ENCODE measurements at regions not wholly inside any gene's neighbourhood (a gene's known extent, or its start where the extent isn't known, plus 50 kb on each side); places are given as distances from the start of the nearest gene placed in this dataset.
"Not testable (repeated sequence)": the region's sequence is repeated elsewhere in the genome, so short reads cannot be mapped to it uniquely, and the experiment has no call there.

- no peaks in the 10 kb centered on the region for H3K27me3 ChIP-seq (replicated peaks)
- H3K27ac ChIP-seq: no peak overlapping the region
- no peak overlapping the region for H3K4me3 ChIP-seq
- H3K36me3 ChIP-seq: no peaks in the 10 kb centered on the region
- peaks cover 5% of the 10 kb centered on the region for H3K4me1 ChIP-seq (replicated peaks)
- DNase-seq (ENCODE audit: low read depth in 1 of 2, low spot score in 2 of 2): no peak
- H3K9me3 ChIP-seq (replicated peaks): peaks cover 10% of the 10 kb centered on the region
These were observed 72.3 kb upstream of the NCOA3 start for GRCh38 chr20:47429409-47429808.

DNA sequence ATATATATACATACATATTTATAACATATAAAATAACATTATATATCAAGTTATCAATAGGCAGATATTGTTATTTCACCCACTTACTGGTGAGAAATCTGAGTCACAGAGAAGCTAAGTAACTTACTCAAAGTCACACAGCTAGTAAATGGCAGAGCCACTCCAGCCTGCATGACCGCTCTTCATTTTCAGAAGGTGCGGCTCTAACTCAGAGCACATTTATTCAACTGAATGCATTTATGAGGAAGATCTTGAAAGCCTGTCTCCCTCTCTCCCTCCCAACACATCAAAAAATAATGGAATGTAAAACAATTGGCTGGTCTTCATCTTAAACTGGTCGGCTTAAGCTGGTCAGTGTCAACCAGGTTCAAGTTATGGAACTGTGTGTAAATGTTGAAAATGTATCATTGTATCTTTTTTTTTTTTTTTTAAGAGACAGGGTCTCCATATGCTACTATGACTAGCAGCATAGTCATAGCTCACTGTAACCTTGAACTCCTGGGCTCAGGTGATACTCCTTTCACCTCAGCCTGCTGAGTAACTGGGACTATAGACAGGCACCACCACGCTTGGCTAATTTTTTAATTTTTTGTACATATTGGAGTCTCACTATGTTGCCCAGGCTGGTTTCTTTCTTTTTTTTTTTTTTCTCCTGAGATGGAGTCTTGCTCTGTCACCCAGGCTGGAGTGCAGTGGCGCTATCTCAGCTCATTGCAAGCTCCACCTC is 70.7 kb upstream of the NCOA3 start:
- Histone ChIP-seq H3K4me3 (no peak overlapping the region), H3K9me3 (replicated peaks) (peaks cover 10% of the 10 kb centered on the region), H3K27ac (no peak overlapping the region), H3K27me3 (replicated peaks) (no peaks in the 10 kb centered on the region), H3K4me1 (replicated peaks) (peaks cover 6% of the 10 kb centered on the region), H3K36me3 (no peaks in the 10 kb centered on the region)
- no peak for DNase-seq (ENCODE audit: low read depth in 1 of 2, low spot score in 2 of 2)

- no peaks in the 10 kb centered on the region for H3K9me3 ChIP-seq (replicated peaks)
- H3K27me3 ChIP-seq (replicated peaks): no peaks in the 10 kb centered on the region
- H3K27ac ChIP-seq: no peak overlapping the region
- DNase-seq (ENCODE audit: low read depth in 1 of 2, low spot score in 2 of 2): no peak
- peaks cover 6% of the 10 kb centered on the region for H3K4me1 ChIP-seq (replicated peaks)
- no peaks in the 10 kb centered on the region for H3K36me3 ChIP-seq
- no peak overlapping the region for H3K4me3 ChIP-seq
These were observed 68.9 kb upstream of the NCOA3 start for GRCh38 chr20:47432834-47433210.

GRCh38 chr20:47434128-47434779 is 67.4 kb upstream of the NCOA3 start:
- not testable (repeated sequence) for H3K9me3 ChIP-seq (replicated peaks); H3K27ac ChIP-seq; H3K4me1 ChIP-seq (replicated peaks); H3K36me3 ChIP-seq; H3K27me3 ChIP-seq (replicated peaks); H3K4me3 ChIP-seq
- peak in 1 of 2 experiments; percentile 8 for DNase-seq (ENCODE audit: low read depth in 1 of 2, low spot score in 2 of 2)

GRCh38 chr20:47438464-47439381 is 63.0 kb upstream of the NCOA3 start:
- H3K9me3 ChIP-seq (replicated peaks): no peaks in the 10 kb centered on the region
- H3K4me3 ChIP-seq: no peak overlapping the region
- H3K27me3 ChIP-seq (replicated peaks): no peaks in the 10 kb centered on the region
- no peak overlapping the region for H3K27ac ChIP-seq
- no peak for DNase-seq (ENCODE audit: low read depth in 1 of 2, low spot score in 2 of 2)
- peaks cover 12% of the 10 kb centered on the region for H3K4me1 ChIP-seq (replicated peaks)
- no peaks in the 10 kb centered on the region for H3K36me3 ChIP-seq

- H3K4me1 ChIP-seq (replicated peaks): peaks cover 6% of the 10 kb centered on the region; the same call in 1 of the 2 replicates
- no peaks in the 10 kb centered on the region for H3K36me3 ChIP-seq
- no peak overlapping the region for H3K27ac ChIP-seq
- DNase-seq (ENCODE audit: low read depth in 1 of 2, low spot score in 2 of 2): peak in 1 of 2 experiments; percentile 22
- H3K9me3 ChIP-seq (replicated peaks): no peaks in the 10 kb centered on the region
- no peak overlapping the region for H3K4me3 ChIP-seq
- no peaks in the 10 kb centered on the region for H3K27me3 ChIP-seq (replicated peaks)
These were observed 60.6 kb upstream of the NCOA3 start for GRCh38 chr20:47440857-47441773.

DNA sequence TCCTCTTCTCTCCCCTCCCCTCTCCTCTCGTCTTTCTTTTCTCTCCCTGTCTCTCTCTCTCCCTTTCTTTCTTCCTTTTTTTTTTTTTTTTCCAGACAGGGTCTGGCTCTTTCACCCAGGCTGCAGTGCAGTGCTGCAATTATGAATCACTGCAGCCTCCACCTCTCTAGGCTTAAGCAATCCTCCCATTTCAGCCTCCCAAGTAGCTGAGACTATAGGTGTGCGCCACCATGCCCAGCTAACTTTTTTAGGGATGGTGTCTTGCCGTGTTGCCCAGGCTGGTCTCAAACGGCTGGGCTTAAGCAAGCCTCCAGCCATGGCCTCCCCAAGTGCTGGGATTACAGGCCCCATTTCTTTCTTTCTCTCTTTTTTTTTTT is 59.9 kb upstream of the NCOA3 start:
- DNase-seq (ENCODE audit: low read depth in 1 of 2, low spot score in 2 of 2): no peak
- peaks cover 6% of the 10 kb centered on the region; the same call in 1 of the 2 replicates for H3K4me1 ChIP-seq (replicated peaks)
- H3K27ac ChIP-seq: no peak overlapping the region
- H3K4me3 ChIP-seq: no peak overlapping the region
- no peaks in the 10 kb centered on the region for H3K27me3 ChIP-seq (replicated peaks)
- no peaks in the 10 kb centered on the region for H3K36me3 ChIP-seq
- no peaks in the 10 kb centered on the region for H3K9me3 ChIP-seq (replicated peaks)

- DNase-seq (ENCODE audit: low read depth in 1 of 2, low spot score in 2 of 2); H3K4me1 ChIP-seq (replicated peaks); H3K27me3 ChIP-seq (replicated peaks); H3K4me3 ChIP-seq; H3K27ac ChIP-seq; H3K36me3 ChIP-seq; H3K9me3 ChIP-seq (replicated peaks): not testable (repeated sequence)
These were observed 58.6 kb upstream of the NCOA3 start for GRCh38 chr20:47443060-47443459.

- peaks cover 6% of the 10 kb centered on the region; the same call in 1 of the 2 replicates for H3K4me1 ChIP-seq (replicated peaks)
- DNase-seq (ENCODE audit: low read depth in 1 of 2, low spot score in 2 of 2): no peak
- H3K27me3 ChIP-seq (replicated peaks): no peaks in the 10 kb centered on the region
- no peaks in the 10 kb centered on the region for H3K9me3 ChIP-seq (replicated peaks)
- no peaks in the 10 kb centered on the region for H3K36me3 ChIP-seq
- no peak overlapping the region for H3K27ac ChIP-seq
- no peak overlapping the region for H3K4me3 ChIP-seq
These were observed 57.1 kb upstream of the NCOA3 start for GRCh38 chr20:47444584-47444983.

GRCh38 chr20:47445291-47445690 is 56.4 kb upstream of the NCOA3 start:
- no peaks in the 10 kb centered on the region for H3K36me3 ChIP-seq
- no peak for DNase-seq (ENCODE audit: low read depth in 1 of 2, low spot score in 2 of 2)
- no peaks in the 10 kb centered on the region for H3K9me3 ChIP-seq (replicated peaks)
- no peak overlapping the region for H3K4me3 ChIP-seq
- H3K27me3 ChIP-seq (replicated peaks): no peaks in the 10 kb centered on the region
- H3K27ac ChIP-seq: no peak overlapping the region
- H3K4me1 ChIP-seq (replicated peaks): peaks cover 6% of the 10 kb centered on the region; the same call in 1 of the 2 replicates

GRCh38 chr20:47447350-47448296 is 54.1 kb upstream of the NCOA3 start:
- H3K27ac ChIP-seq; H3K9me3 ChIP-seq (replicated peaks); H3K4me1 ChIP-seq (replicated peaks); DNase-seq (ENCODE audit: low read depth in 1 of 2, low spot score in 2 of 2); H3K27me3 ChIP-seq (replicated peaks); H3K36me3 ChIP-seq; H3K4me3 ChIP-seq: not testable (repeated sequence)

- Histone ChIP-seq H3K9me3 (replicated peaks) (peaks cover 2% of the 10 kb centered on the region), H3K4me3 (no peak overlapping the region), H3K27me3 (replicated peaks) (no peaks in the 10 kb centered on the region), H3K4me1 (replicated peaks) (peaks cover 5% of the 10 kb centered on the region; the same call in 1 of the 2 replicates), H3K36me3 (no peaks in the 10 kb centered on the region), H3K27ac (no peak overlapping the region)
- DNase-seq (ENCODE audit: low read depth in 1 of 2, low spot score in 2 of 2): no peak
These were observed 53.3 kb upstream of the NCOA3 start for GRCh38 chr20:47448429-47448828.

Data from SJSA1 (cell line).